ENCODE measurements at regions not wholly inside any gene's neighbourhood (a gene's known extent, or its start where the extent isn't known, plus 50 kb on each side); places are given as distances from the start of the nearest gene placed in this dataset.

DNA sequence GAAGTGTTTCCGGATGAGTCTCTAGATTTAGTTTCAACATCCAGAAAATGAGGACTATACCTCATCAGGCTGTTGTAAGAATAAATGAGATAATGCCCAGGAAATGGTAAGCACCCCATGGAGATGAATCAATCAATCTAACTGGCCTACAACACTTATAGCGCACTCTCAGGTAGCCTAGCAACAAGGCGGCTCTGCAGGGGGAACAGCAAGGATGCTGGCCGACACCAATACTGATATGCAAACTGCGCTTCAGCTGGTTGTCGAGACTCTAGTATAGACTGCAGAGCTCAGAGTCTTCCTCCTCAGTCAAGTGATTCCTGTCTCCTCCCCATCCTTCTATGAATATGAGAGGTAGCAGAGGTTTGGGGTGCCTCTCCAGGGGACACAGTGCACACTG lies 218.8 kb upstream of the WWC1 start:
- no peaks in the 10 kb centered on the region for H3K9me3 Mint-ChIP-seq
- no peaks in the 10 kb centered on the region for H3K36me3 ChIP-seq (replicated peaks in 1 of 2; ENCODE audit: control insufficient read depth in 1 of 2, insufficient read depth in 2 of 2, low read length in 2 of 2)
- intact Hi-C loops (cut with micrococcal nuclease) = no loop called here

DNA sequence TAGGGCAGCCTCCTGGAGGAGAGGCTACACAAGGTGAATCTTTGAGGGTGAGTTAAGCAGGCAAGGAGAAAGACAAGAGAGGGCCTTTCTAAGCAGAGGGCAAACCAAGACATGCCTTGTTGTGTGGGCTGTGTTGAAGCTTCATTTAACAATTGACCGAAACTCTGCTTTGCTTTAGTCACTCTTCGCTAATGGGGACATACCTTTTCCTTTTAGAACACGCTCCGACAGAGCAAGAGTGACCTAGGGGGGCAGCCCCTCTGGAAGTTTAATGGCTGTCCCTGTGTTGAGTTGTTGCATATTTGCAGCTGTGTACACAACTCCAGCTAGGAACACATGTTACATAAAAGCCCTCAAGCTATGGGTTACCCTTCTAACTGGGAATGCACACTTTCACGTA lies 218.1 kb upstream of the WWC1 start:
- H3K4me3 ChIP-seq (replicated peaks in 1 of 3; ENCODE audit: low read depth in 2 of 3, low read length in 3 of 3) = no peak overlapping the region
- intact Hi-C loops (cut with micrococcal nuclease) = no loop called here

More for the DNA sequence above, 218.8 kb upstream of the WWC1 start:
- no peak overlapping the region for H3K4me3 Mint-ChIP-seq
- Histone ChIP-seq H3K9me3 (replicated peaks in 1 of 2; ENCODE audit: control insufficient read depth in 1 of 2, insufficient read depth in 1 of 2, low read length in 2 of 2) (no peaks in the 10 kb centered on the region), H3K27me3 (ENCODE audit: control insufficient read depth in 2 of 2, insufficient read depth in 2 of 2, low read length in 2 of 2) (no peaks in the 10 kb centered on the region), H3K9ac (ENCODE audit: insufficient read depth, low read length, poor library complexity, severe bottlenecking) (no peak overlapping the region), H3K79me2 (ENCODE audit: insufficient read depth, low read length) (no peaks in the 10 kb centered on the region), H3K27ac (ENCODE audit: low read depth in 1 of 2, low read length in 2 of 2) (no peak overlapping the region), H3K4me3 (replicated peaks in 1 of 3; ENCODE audit: low read depth in 2 of 3, low read length in 3 of 3) (no peak overlapping the region), H2AFZ (ENCODE audit: insufficient read depth, low read depth, low read length, poor library complexity, severe bottlenecking) (no peak overlapping the region), H3K4me1 (ENCODE audit: control insufficient read depth in 1 of 2, insufficient read depth in 2 of 2, low read length in 2 of 2) (no peaks in the 10 kb centered on the region), H4K20me1 (ENCODE audit: insufficient read depth, low read length) (no peaks in the 10 kb centered on the region), H3K4me2 (replicated peaks; ENCODE audit: extremely low read depth, low read length, poor library complexity, severe bottlenecking) (no peak overlapping the region)
- H3K27me3 Mint-ChIP-seq (ENCODE audit: low read depth in 3 of 3) = peaks cover 0 to 8% (median 2%) of the 10 kb centered on the region in 3 donors
- H3K27ac Mint-ChIP-seq = no peak overlapping the region
- TF ChIP-seq, protein P1, sequence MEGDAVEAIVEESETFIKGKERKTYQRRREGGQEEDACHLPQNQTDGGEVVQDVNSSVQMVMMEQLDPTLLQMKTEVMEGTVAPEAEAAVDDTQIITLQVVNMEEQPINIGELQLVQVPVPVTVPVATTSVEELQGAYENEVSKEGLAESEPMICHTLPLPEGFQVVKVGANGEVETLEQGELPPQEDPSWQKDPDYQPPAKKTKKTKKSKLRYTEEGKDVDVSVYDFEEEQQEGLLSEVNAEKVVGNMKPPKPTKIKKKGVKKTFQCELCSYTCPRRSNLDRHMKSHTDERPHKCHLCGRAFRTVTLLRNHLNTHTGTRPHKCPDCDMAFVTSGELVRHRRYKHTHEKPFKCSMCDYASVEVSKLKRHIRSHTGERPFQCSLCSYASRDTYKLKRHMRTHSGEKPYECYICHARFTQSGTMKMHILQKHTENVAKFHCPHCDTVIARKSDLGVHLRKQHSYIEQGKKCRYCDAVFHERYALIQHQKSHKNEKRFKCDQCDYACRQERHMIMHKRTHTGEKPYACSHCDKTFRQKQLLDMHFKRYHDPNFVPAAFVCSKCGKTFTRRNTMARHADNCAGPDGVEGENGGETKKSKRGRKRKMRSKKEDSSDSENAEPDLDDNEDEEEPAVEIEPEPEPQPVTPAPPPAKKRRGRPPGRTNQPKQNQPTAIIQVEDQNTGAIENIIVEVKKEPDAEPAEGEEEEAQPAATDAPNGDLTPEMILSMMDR (IDR thresholded peaks at IDR 0.05) = no peak
- 100% methylated on average over 2 of the region's 6 CpGs for WGBS (ENCODE audit: insufficient coverage)
- no peaks in the 10 kb centered on the region for H3K4me1 Mint-ChIP-seq
- DNase-seq = no peak
- no peaks in the 10 kb centered on the region for H3K36me3 Mint-ChIP-seq

More for the DNA sequence above, 218.1 kb upstream of the WWC1 start:
- no peaks in the 10 kb centered on the region for H3K4me1 ChIP-seq (ENCODE audit: control insufficient read depth in 1 of 2, insufficient read depth in 2 of 2, low read length in 2 of 2)
- Mint-ChIP-seq H3K36me3 (no peaks in the 10 kb centered on the region), H3K27me3 (ENCODE audit: low read depth in 3 of 3) (peaks cover 0 to 8% (median 2%) of the 10 kb centered on the region in 3 donors), H3K27ac (no peak overlapping the region), H3K4me3 (no peak overlapping the region), H3K4me1 (no peaks in the 10 kb centered on the region), H3K9me3 (peaks cover 0 to 1% (median 0%) of the 10 kb centered on the region in 7 donors)
- no peak overlapping the region for H2AFZ ChIP-seq (ENCODE audit: insufficient read depth, low read depth, low read length, poor library complexity, severe bottlenecking)
- 100% methylated on average over 3 of the region's 5 CpGs for WGBS (ENCODE audit: insufficient coverage)
- H3K9me3 ChIP-seq (replicated peaks in 1 of 2; ENCODE audit: control insufficient read depth in 1 of 2, insufficient read depth in 1 of 2, low read length in 2 of 2) = no peaks in the 10 kb centered on the region
- H3K36me3 ChIP-seq (replicated peaks in 1 of 2; ENCODE audit: control insufficient read depth in 1 of 2, insufficient read depth in 2 of 2, low read length in 2 of 2) = no peaks in the 10 kb centered on the region
- H3K4me2 ChIP-seq (replicated peaks; ENCODE audit: extremely low read depth, low read length, poor library complexity, severe bottlenecking) = no peak overlapping the region
- no peaks in the 10 kb centered on the region for H4K20me1 ChIP-seq (ENCODE audit: insufficient read depth, low read length)
- no peak overlapping the region for H3K9ac ChIP-seq (ENCODE audit: insufficient read depth, low read length, poor library complexity, severe bottlenecking)
- TF ChIP-seq, protein P1 (IDR thresholded peaks at IDR 0.05) = no peak
- DNase-seq = no peak
- no peaks in the 10 kb centered on the region for H3K27me3 ChIP-seq (ENCODE audit: control insufficient read depth in 2 of 2, insufficient read depth in 2 of 2, low read length in 2 of 2)
- no peaks in the 10 kb centered on the region for H3K79me2 ChIP-seq (ENCODE audit: insufficient read depth, low read length)
- no peak overlapping the region for H3K27ac ChIP-seq (ENCODE audit: low read depth in 1 of 2, low read length in 2 of 2)

Measured in CD14-positive monocyte (primary cell).